D721Med (cell line): ENCODE measurements at regions not wholly inside any gene's neighbourhood (a gene's known extent, or its start where the extent isn't known, plus 50 kb on each side); places are given as distances from the start of the nearest gene placed in this dataset.

ENCODE experiments used
- DNase-seq: peaks from one replicate; pipeline ENCODE4 v3.0.0; 2011; ENCODE audit warnings: low spot score; ENCODE audit not compliant: insufficient read length
- FAIRE-seq: peaks from 2 replicates; lab custom pipeline; 2011; peaks lifted over from hg19 to GRCh38; lab: Jason Lieb, UNC
- CTCF ChIP-seq: IDR thresholded peaks from 2 replicates; pipeline ENCODE4 v1.5.1; 2012; ENCODE audit warnings: mild to moderate bottlenecking, control low read depth; ENCODE audit not compliant: insufficient read depth; ENCODE audit errors: missing control alignments

DNA sequence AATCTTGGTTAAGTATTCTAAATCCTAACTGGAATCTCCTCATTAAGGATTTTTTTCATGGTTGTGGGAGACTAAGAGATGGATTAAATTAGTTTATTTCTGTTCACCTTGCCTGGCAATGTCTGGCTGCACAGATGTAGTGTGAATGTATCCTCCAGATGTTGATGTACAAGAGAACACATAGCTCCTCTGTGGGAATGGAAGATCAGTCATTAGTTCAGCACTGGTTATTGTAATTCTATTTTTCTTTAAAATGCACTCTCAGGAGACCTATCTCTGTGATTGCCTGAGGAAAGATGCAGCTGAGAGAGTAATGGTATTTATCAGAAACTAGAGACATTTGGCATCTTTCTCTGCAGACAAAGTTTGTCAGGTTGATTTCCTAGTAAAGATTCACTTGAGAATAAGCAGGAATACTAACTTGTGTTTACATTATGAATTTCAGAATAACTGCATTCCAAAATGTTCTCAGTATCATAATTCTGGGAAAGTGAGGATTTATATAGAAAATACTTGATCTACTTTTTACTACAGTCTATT, 178.6 kb downstream of the GIPC2 start:
- DNase-seq (no peak), FAIRE-seq (no peak)
- TF ChIP-seq CTCF: no peak

DNA sequence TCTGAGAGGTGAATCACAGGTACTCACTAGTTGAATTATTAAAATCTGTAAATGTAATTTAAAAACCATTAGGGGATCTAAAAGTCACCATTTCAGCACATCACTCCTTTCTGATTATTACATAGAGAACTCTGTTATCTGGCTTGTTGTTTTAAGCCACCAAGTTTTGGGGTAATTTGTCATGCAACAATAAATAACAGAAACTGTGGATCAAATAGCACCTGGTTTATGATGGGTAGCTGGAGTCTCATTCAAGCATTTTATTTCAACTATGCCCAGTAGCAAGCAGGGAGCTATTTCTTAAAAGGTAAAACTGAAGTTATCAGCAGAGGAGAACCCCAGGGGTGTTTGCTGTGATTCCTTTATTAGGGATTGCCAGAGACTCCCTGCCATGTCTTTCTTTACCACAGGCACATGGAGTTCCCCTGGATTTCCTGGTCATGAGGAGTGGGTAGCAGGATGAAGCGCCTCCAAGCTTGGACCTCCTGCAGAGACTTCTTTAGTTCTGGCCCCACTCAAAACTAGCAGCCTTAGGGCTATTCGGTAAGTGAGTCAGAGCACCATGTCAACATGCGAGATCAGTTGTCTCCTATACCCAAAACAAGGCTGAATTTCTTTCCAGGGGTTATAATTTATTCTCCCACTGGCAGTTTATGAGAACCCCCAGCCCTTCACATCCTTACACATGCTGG, 179.2 kb downstream of the GIPC2 start:
- DNase-seq: no peak
- no peak for FAIRE-seq
- TF ChIP-seq CTCF: no peak

GRCh38 chr1:78226784-78227183, 181.0 kb downstream of the GIPC2 start:
- FAIRE-seq: no peak
- DNase-seq: no peak
- TF ChIP-seq CTCF: no peak

DNA sequence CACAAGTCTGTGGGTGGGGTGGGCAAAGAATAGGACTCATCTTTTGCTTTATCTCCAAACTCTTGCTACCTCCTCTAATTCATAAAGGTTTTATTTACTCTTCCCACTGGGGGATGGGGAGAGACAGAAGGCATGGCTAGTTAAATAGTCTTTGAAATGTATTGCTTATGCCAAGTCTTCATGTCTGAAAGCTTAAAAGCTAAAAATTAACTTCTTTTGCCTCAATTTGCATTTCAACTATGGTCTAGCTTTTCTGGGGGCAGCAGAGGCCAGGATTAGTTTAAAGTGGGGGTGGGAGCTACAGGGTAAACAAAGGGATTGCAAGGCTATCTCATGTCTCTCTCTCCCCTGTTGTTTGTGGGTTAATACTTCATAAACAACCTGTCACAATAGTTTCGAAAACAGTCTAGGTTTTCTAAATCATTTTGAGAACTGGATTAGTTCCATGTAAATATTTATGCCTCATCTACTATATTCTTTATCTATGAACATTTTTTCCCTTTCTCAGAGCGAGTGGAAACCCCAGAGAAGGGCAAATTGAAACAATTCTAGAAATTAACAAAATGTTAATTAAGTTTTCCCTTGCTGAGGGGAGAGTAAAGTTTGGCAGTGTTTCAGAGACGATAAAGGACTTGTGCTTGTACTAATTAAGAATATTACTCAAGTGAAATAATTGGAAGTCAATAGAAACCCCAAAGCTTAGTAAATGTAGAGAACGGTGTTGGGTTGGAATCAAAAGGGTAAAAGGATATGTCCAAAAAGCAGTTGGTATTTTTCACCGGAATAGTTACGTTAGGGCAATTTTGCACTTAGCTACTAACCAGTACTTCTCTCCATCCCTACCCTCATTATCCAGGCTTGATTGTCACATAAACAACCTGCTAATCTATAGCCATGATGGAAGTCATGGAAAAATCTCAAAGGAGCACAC, 182.2 kb downstream of the GIPC2 start:
- no peak for TF ChIP-seq CTCF
- FAIRE-seq (no peak), DNase-seq (no peak)

DNA sequence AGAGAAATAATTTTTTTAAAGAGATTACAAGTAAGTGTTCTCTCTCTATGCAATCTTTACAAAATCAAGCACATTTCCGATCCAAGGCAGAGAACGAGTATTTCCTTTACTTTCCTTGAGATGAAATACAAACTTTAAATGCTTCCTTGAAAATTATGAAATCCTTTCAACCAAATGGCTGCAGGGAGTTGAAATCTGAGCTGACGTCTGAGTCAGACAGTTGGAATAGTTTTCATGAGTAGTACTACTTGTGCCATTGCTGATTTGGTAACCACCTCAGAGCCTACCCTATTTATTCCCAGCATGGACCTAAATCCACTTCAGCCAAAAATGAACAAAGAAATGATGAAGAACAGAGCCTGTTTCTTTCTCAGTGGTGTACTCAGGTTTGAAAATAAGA, 183.6 kb downstream of the GIPC2 start:
- DNase-seq: no peak

DNA sequence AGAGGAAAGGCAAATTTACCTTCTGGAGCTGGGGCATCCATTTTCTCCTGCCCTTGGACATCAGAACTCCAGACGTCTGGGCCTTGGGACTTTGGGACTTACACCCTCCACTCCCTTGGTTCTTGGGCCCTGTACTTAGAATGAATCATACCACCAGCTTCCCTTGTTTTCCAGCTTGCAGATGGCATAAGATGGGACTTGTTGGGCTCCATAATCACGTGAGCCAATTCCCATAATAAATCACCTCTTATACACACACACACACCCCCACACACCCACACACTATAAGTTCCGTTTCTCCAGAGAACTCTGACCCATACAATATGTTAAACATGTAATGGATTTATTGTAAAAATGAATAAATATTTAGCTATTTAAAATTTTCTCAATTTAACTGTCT, 185.7 kb downstream of the GIPC2 start:
- FAIRE-seq: no peak
- DNase-seq: no peak
- no peak for TF ChIP-seq CTCF

More for the DNA sequence above, 183.6 kb downstream of the GIPC2 start:
- no peak for FAIRE-seq
- TF ChIP-seq CTCF: no peak
